HG03095 (cell line): ENCODE measurements at regions not wholly inside any gene's neighbourhood (a gene's known extent, or its start where the extent isn't known, plus 50 kb on each side); places are given as distances from the start of the nearest gene placed in this dataset.
"Not testable (repeated sequence)": the region's sequence is repeated elsewhere in the genome, so short reads cannot be mapped to it uniquely, and the experiment has no call there.

Experiments
- ATAC-seq: cut with Tn5 transposase; IDR thresholded peaks from one replicate; pipeline ENCODE4 v1.9.1; 2021; ENCODE audit warnings: moderate library complexity; ENCODE audit not compliant: unreplicated experiment

DNA sequence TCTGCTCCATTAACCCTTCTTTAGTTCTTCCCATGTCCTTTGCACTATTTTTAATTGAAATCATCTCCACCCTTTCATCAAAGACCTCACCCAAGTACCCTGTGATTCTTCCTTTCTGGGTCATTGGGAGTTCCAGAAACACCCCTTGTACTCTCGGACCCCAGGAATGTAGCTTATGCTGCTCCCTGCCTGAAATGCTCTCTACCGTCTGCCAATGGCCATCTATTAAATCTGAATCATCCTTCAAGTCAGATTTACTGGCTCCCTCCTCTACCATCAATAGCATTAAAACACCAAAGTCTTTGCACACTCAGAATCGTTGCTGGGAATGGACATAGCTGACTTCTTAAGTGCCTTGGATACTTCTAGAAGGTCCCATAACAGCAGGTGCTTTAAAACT, 73.2 kb upstream of the GADD45A start:
- no peak for ATAC-seq

DNA sequence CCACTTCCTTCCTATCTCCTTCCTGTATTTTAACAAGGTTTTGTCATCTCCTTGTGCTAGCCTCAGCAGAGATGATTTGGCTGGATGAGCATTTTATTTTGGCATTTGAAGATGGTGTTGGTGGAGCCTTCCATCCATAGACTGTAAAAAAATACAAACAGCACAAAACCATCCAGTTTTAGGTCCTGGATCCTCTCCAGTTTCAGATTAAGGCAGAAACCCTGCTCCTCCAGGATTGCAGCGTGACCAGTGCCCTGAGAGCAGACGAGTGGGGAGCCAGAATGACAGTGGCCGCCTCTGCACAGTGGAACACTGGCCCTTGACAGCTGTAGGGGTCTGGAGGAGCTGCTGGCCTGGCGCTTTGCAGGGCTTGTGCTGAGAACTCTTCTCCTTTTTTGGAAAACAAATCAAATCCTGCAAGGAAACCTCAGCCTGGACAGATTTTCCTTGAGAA, 72.2 kb upstream of the GADD45A start:
- ATAC-seq: no peak

DNA sequence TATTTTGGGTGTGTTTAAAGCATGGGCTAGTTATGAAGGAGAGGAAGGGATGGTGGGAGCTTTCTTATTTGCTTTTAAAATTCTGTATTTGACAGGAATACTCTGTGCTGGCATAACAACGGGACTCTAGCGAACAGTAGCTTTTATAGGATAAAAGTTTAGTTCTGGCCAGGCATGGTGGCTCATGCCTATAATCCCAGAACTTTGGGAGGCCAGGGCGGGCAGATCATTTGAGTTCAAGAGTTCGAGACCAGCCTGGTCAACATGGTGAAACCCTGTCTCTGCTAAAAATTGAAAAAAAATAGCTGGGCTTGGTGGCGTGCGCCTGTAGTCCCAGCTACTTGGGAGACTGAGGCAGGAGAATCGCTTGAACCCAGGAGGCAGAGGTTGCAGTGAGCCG, 71.5 kb upstream of the GADD45A start:
- ATAC-seq: not testable (repeated sequence)

DNA sequence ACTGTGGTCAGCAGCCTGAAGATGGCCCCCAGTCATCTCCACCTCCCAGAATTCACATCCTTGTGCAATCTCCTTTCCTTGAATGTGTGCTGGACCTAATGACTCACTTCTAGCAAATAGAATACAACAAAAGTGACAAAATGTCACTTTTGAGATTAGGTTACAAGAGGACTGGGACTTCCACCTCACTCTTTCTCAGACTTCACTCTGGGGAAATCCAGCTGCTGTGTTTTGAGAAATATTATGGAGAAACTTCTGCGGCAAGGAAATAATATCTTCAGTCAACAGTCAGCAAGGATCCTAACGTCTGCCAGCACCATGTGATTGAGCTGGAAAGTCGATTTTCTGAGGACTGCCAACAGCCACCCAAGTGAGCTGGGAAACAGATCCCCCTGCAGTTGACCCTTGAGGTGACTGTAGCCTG, 70.5 kb upstream of the GADD45A start:
- no peak for ATAC-seq

DNA sequence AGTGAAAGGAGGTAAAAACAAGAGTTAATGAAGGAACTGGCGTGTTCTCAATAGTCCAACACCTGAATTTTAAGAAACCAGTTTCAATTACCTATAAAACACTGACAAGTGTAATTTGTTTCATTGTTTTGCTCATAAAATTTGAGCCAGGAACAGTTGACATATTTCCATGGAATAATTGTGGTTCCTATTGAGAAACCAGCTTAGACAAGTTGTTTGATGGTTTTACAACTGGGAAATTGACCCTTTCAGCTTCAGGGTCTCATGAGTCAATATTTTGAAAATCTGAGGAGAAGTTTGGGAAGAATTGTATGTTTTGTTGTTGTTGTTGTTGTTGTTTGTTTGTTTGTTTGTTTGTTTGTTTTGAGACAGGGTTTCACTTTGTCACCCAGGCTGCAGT, 69.1 kb upstream of the GADD45A start:
- no peak for ATAC-seq

DNA sequence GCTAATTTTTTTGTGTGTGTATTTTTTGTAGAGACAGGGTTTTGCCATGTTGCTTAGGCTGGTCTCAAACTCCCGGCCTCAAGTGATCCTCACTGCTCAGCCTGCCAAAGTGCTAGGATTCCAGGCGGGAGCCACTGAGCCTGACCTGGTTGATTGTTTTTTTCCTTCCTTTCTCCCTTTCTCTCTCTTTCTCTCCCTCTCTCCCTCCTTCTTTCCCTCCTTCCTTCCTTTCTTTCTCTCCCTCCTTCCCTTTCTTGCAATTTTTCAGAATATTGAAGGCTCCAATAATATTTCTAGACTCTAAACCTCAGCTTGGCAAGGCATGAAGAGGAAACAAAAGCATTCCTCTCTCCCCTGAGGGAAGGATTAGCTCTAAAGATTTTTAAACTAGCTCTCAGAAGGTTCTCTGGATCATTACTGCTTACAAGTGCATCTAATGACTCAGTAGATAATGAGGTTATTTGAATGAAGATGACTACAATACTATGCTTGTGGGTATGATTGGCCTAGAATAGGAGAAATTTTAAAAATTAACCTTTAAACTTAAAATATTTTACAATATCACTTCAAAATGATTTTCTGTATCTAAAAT, 68.5 kb upstream of the GADD45A start:
- ATAC-seq: no peak

DNA sequence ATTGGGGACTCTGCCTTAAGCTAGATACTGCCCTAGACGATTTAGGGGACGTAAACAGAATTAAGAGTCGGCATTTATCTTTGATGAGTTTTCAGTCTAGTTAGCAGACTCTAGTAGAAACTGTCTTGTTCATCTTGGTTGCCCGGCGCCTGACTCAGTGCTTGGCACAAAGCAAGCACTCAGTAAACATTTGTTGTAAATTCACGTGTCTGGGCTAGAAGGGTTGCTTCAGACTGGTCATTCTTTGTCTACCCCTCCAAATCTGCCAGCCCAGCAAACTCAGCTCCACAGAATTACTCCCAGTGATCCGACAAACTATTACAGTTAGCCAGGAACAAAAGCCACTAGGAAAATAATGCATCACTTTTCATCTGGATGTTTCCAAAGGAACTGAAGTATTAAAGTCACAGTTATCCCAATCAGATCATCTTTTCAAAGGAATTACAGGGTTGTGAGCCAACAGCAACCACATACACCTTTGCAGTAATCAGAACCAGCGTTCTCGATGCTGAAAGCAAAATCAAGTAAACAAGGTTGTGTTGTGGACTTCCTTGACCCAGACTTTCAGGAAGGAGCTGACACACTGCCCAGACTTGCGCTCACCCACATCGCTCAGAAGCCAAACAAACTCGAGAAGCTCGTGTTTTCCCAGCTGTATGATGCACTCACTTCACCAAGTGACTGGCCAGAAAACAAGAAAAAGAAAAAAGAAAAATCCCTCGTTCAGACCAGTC, 66.5 kb upstream of the GADD45A start:
- ATAC-seq: no peak

DNA sequence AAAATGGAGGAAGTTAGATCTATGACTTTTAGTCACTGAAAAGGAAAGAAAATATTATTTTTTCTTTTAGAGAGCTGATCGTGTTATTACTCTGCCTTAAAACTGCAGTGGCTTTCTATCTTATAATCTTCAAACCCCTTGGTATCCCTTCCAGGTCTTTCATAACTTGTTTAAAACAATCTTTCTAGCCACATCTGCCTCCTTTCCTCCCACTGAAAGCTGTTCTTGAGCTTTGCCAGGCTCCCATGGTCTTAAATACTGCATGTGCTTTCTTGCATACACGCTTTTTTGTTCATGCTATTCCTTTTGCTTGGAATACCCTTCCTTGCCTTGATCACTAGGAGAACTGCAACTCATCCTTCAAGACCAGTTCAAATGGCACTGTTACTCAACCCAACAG, 65.9 kb upstream of the GADD45A start:
- ATAC-seq: no peak

DNA sequence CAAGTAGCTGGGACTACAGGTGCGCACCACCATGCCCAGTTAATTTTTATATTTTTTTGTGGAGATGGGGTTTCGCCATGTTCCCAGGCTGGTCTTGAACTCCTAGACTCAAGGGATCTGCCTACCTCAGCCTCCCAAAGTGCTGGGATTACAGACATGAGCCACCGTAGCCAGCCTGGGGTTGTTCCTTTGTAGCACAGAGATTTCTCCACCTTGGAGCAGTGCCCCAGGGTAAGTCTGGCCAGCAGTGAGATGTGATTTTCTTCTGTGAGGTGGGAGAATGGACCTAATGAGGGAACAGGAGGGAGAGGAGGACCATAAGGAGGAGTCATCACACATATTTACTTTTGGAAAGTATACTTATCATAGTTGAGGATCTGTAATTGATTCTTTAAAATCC, 61.1 kb upstream of the GADD45A start:
- ATAC-seq: no peak

DNA sequence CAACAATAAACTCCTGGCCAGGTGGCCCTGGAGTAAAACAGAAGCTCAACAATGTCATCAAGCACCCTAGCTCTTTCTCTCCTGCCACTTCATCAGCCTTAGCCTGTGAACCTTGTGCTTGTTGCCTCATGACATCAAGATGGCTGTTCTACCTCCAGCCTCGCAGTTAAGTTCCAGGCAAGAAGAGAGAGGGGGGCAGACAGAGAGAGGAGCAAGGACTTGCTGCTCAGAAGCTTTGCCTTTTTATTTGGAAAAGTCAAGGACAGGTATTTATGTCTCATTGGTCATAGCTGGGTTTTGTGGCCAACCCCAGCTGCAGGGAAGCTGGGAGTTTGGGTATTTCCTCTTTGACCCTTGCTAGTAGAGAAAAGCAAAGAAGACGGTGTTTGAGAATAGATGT, 60.3 kb upstream of the GADD45A start:
- ATAC-seq: no peak

DNA sequence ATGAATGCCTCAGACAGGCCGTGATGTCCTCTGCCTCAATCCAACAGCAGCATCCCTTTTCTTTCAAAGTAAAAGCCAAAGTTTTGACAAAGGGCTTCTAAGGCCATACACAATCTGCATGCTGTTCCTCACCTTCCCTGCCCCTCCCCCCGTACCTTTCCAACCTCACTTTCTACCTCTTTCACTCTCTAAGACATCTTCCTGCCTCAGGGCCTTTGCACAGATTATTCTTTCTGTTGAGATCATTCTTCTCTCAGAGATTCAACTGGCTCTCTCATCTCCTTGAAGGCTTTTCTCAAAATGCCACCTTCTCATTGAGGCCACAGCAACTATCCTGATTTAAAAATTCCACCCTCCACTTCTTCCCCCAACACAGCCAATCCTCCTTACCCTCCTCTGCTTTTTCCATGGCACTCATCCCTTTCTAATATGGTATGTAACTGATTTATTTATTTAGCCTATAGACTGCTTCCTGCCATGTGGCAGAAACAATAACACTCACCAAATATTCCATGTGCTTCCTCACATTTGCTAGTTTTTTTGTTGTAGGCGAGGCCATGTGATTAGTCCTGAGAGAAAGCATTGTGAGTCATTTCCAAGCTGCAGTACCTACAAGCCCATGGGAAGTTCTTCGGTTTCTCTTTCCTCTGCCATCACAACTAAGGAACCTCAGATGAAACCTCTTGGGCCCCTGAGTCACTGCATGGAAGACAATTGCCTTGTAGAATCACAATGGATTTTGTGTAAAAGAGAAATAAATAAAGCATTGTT, 58.7 kb upstream of the GADD45A start:
- ATAC-seq: no peak

DNA sequence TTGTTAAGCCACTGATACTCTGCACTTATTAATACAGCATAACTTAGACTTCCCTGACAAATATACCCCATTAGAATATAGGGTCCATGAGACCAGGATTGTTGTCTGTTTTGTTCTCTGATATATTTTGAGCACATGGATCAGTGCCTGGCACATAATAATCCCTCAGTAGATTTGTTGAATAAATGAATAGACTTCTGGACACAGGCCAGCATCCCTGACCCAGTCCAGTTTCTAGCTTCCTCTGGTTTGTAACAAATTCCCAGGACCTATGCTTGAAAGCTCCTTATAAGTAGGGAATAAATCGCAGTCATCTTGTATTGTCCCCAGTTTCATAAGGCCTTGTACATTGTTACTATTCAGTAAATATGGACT, 58.2 kb upstream of the GADD45A start:
- no peak for ATAC-seq

DNA sequence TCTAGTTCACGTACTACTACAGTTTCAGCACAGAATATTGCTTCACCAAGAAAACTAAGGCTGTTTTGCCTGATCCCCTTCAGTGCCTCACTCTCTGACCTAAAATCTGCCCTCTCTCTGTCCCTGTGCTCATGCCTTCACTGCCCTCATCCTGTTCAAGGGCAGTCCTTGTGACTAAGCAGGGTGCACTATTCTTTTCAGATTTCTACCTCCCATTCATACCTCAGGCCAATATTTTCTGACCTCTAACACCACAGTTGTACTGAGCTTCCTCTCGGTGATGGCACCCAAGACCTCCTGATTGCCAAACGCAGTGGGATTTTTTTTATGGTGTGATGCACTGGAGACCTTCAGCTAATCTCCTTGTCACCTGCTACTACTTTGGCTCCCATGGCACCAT, 57.7 kb upstream of the GADD45A start:
- no peak for ATAC-seq

DNA sequence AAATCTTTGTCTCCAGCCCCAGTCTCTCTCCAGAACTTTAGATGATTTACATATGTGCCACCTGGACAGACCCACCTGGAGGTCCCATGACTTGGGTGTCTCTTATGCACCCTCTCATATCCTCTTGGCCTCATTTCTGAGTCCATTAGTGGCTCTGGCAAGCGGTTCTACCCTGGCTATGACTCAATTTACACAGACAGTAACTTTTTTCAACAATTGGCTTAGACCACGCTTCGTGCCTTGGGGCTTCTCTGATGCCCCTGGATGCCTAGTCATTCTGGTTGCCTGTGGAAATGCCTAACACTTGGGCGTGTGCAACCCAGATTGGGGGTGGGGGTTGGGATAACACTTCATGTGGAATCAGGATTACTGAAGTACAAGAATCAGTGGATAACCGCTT, 57.1 kb upstream of the GADD45A start:
- no peak for ATAC-seq

DNA sequence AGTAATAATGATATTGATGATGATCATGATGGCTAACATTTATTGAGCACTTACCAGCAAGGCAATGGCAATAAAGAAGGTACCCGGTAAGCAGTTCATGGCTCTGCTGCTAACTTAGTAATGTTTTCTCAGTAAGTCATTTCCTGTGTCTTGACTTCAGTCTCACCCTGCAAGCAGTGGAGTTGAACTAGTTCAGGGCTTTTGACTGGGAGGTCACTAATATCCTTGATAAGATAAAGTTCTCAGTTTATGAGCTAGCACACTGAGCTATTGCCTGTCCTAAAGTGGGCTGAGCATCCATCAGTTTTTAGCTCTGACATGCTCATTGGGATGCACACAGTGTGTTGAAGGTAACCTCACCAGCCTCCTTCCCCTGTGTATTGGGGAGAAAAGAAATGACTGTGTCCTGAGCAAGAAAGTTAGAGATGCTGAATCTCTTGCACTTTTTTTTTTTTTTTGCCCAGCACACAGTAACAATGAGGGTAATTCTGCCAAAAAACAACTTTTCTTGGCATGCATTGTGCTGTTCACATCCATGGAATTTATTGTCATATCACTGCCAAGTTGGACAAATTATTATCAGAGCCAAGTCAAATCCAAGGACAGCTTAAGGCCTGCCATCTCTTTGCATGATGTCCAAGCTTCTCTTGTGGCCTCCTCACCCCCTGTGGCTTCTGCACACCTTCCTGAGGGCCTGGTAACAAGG, 55.5 kb upstream of the GADD45A start:
- ATAC-seq: no peak

DNA sequence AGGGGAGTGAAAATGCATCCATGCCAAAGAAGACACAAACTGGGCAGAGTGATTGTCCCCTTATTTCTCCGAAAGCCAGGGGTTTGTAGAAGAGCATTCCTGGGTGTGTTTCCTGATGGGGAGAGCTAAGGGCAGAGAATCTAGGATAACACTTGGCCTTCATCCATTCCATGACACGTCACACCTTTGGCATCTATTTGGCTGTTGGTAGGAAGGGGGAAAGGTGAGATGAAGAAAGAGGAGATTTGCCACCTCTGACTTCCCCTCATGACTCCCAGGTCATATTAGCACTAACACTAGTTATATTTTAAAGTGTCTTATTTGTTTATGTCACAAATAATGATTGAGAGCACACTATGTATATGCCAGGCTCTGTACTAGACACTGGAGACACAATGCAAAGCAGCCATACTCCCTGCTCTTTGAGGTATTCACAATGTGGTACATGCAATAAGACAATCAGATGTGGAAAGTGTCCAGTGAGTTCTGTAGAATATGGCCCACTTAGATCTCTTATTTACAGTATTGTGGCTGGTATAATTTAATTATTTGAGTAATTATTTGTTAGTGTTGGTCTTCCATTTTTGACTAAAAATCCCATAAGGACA, 54.5 kb upstream of the GADD45A start:
- no peak for ATAC-seq

DNA sequence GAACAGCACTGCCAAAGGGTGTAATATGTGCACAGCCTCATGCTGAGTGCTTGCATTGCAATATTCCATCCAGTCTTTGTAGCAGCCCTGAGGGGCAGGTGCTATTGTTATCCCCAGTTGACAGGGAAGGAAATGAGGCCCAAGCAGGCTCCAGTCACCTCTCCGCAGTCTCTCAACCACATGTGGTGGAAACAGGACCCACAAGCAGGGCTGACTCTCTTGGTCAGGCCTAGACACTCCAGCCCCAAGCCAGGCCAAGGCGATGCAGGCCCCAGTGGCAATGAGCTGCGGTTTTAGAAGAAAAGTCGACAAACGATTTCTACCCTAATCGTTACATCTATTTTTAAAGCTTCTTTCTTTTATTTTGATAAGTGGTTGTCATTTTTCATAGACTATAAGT, 52.6 kb upstream of the GADD45A start:
- ATAC-seq: no peak

DNA sequence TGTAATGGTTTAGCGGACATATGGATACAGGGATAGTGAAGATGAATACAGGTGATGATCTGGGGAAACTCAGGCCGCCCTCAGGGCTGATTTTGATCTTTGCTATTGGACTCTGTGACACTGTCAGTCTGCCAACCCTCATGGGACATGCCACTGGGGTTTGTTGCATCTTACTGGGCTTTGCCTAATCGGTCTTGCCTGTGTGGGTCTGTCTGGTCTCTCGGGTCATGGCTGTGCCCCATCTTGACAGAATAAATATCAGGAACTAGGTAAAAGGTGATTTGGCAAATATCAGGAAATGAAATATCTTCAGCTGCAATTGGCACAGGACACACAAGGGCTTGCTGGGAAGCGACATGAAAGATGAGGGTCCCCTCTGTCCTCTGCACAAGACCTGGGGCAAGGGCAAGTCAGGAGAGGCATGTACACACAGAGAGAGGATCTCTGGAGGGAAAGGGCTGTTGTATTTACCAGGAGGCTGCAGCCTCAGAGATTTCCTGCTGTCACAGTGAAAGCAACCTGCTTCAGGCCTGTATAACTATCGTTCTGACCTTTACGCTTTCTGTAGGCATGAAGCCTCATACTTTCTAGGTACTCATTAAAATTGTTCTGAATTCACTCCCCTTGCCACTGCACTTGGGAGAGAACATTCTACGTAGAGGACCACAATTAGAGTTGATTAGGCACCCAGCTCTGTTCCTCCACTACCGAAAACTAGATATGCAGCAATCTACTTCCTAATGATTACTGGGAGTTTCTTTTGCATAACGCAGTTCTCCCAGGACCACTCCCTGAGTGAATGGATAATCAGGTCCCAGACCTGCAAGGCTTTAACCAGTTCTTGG, 52.0 kb upstream of the GADD45A start:
- no peak for ATAC-seq

DNA sequence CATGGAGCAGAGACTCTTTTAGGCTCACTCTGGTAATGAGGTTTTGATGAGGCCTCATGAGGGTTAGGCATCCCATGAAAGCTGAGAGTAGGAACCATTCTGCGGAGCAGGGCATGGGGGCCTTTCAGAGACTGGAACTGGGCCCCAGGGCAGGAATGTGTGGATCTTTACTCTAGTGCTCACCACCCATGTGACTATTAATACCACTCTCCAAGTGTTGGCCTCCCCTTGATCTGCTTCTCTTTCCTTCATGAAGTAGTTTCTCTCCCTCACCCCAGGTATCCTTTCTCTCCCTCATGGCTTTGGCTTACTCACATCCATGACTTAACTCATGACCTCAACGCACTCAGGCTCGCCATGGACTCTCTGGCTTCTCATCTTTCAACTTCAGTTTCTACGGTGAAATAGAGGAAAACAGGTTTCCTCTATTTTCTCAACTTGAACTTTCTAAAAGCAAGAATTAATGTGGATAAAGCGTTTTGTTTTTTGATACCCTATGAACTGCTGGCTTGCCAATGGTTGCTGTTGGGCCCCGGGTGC, 50.5 kb upstream of the GADD45A start:
- ATAC-seq: no peak
